Esophagus muscularis mucosa (tissue), 4 donors: ENCODE measurements at regions not wholly inside any gene's neighbourhood (a gene's known extent, or its start where the extent isn't known, plus 50 kb on each side); places are given as distances from the start of the nearest gene placed in this dataset.
"Not testable (repeated sequence)": the region's sequence is repeated elsewhere in the genome, so short reads cannot be mapped to it uniquely, and the experiment has no call there.

Source experiments
- DNase-seq: peaks from one replicate; pipeline ENCODE4 v3.0.0-alpha.2; 2017; ENCODE audit errors: extremely low spot score
- H3K27ac ChIP-seq, 4 donors: fragments of 200-600 bp; sonication (generic); replicated peaks in 1 of 4; 1 replicate in 3 of 4; 2 replicates in 1 of 4; pipeline ENCODE4 v1.5.1; 2016 to 2019; ENCODE audit warnings: mild to moderate bottlenecking in 1 of 4
- H3K27me3 ChIP-seq, 4 donors: fragments of 200-600 bp; sonication (generic); one replicate each; pipeline versions ENCODE4 v1.5.1 to v1.6.0; 2016 to 2019
- H3K36me3 ChIP-seq, 4 donors: fragments of 200-600 bp; sonication (generic); one replicate each; pipeline ENCODE4 v1.5.1; 2016 to 2019
- H3K4me1 ChIP-seq, 4 donors: fragments of 200-600 bp; sonication (generic); one replicate each; pipeline ENCODE4 v1.5.1; 2016 to 2019
- H3K4me3 ChIP-seq, 4 donors: fragments of 200-600 bp; sonication (generic); 1 replicate in 2 of 4; 2 replicates in 2 of 4; pipeline ENCODE4 v1.5.1; 2016 to 2019; ENCODE audit warnings: mild to moderate bottlenecking in 4 of 4, moderate library complexity in 1 of 4
- H3K9me3 ChIP-seq, 4 donors: fragments of 200-600 bp; sonication (generic); 1 replicate in 3 of 4; 2 replicates in 1 of 4; pipeline ENCODE4 v1.5.1; 2016 to 2019
- EP300 ChIP-seq: sonication (generic); formaldehyde crosslinking; IDR thresholded peaks from one replicate; pipeline ENCODE4 v1.6.1; 2017; ENCODE audit warnings: antibody characterized with exemption
- POLR2A ChIP-seq: fragments of 450-650 bp; IDR thresholded peaks from one replicate; pipeline ENCODE4 v1.6.1; 2017; ENCODE audit warnings: antibody characterized with exemption, moderate library complexity, mild to moderate bottlenecking, low read depth
- POLR2AphosphoS5 ChIP-seq, 2 donors: sonication (generic); formaldehyde crosslinking; IDR thresholded peaks; one replicate each; pipeline ENCODE4 v1.6.1; 2017; ENCODE audit warnings: antibody characterized with exemption in 2 of 2
- WGBS: methylation state at CpG from one replicate; pipeline ENCODE4 v1.1.5; 2018; 5-methylcytosine and 5-hydroxymethylcytosine counted together
- intact Hi-C: fragments of 100-400 bp; cut with DNase I; formaldehyde crosslinking; loops from one replicate; pipeline ENCODE4 v1.15.1; 2023
- TF ChIP-seq, protein P1 (sequence below), 3 experiments: fragments of 200-600 bp in 2 of 3; fragments of 450-650 bp in 1 of 3; sonication (generic) in 2 of 3; IDR thresholded peaks; one replicate each; pipeline ENCODE4 v1.5.1; 2017 to 2019; ENCODE audit warnings: antibody characterized with exemption in 3 of 3, mild to moderate bottlenecking in 2 of 3, moderate library complexity in 1 of 3

DNA sequence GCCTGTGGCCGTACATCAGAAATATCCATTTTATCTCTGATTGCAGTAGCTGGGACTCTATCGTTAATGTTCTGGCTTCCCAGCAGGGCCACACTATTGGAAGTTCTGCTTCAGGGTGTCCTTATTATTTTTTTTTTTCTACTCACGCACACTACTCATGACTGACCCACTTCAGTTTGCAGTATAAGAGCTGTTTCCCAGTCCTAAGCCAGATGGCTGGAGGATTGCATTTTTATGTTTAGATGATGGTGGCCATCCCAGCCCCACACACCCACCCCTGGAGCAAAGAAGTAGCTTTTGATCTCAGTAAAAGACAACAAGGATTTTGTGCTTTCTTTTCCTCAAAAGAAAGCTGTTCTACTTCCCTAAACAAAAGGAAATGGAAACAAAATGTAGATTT is 557.0 kb upstream of the GALNTL6 start:
- intact Hi-C loops = no loop called here
- no peaks in the 10 kb centered on the region for H3K9me3 ChIP-seq
- H3K27me3 ChIP-seq = no peaks in the 10 kb centered on the region
- 85% methylated on average over 3 of the region's 3 CpGs for WGBS
- no peak for DNase-seq
- no peaks in the 10 kb centered on the region for H3K36me3 ChIP-seq
- TF ChIP-seq POLR2AphosphoS5 (IDR thresholded peaks at IDR 0.05) (no peak), EP300 (no peak)
- no peak overlapping the region for H3K27ac ChIP-seq
- no peaks in the 10 kb centered on the region for H3K4me1 ChIP-seq
- no peak overlapping the region for H3K4me3 ChIP-seq

DNA sequence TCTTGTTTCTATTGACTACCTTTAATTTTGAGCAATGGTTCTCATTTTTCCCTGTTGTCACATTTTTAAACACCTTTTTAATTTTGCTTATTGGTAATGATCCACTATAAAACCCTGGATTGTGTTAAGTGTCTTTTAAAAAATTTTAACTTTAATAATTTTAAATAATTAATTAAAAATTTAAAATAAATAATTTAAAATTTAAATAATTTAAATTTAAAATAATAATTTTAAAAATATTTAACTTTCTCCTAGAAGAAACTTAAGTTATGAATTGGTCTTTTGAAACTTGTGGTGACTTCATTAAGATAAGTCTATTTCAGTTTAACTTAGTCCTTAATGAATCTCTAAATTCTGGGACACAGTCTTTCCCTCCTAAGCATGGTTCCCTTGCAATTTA is 566.3 kb upstream of the GALNTL6 start:
- Histone ChIP-seq H3K27ac (no peak overlapping the region), H3K4me3 (no peak overlapping the region), H3K36me3 (no peaks in the 10 kb centered on the region), H3K9me3 (no peaks in the 10 kb centered on the region), H3K4me1 (no peaks in the 10 kb centered on the region), H3K27me3 (no peaks in the 10 kb centered on the region)
- no peak for TF ChIP-seq POLR2A
- no peak for TF ChIP-seq POLR2AphosphoS5 (IDR thresholded peaks at IDR 0.05)
- TF ChIP-seq EP300 = no peak
- TF ChIP-seq, protein P1, sequence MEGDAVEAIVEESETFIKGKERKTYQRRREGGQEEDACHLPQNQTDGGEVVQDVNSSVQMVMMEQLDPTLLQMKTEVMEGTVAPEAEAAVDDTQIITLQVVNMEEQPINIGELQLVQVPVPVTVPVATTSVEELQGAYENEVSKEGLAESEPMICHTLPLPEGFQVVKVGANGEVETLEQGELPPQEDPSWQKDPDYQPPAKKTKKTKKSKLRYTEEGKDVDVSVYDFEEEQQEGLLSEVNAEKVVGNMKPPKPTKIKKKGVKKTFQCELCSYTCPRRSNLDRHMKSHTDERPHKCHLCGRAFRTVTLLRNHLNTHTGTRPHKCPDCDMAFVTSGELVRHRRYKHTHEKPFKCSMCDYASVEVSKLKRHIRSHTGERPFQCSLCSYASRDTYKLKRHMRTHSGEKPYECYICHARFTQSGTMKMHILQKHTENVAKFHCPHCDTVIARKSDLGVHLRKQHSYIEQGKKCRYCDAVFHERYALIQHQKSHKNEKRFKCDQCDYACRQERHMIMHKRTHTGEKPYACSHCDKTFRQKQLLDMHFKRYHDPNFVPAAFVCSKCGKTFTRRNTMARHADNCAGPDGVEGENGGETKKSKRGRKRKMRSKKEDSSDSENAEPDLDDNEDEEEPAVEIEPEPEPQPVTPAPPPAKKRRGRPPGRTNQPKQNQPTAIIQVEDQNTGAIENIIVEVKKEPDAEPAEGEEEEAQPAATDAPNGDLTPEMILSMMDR (IDR thresholded peaks at IDR 0.05) = no peak
- intact Hi-C loops = no loop called here
- DNase-seq = no peak

DNA sequence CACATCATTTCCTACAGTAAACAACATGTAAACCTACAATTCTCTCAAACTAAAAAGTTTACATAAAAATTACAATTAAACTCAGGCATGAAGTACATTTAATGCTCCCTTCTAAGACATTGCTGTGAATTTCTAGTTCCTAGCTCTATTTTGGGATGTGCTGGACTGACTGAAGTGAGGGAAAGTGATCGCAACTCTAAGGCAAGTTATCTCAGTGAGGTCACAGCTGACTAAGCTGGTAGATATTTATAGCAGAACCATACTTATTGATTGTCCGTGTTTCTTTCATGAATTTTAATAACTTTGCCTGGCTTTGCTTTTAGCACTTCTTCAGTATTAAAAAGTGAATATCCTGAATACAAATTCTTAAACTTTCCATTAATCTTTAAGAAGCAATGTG is 570.4 kb upstream of the GALNTL6 start:
- H3K9me3 ChIP-seq = no peaks in the 10 kb centered on the region
- no peaks in the 10 kb centered on the region for H3K27me3 ChIP-seq
- no peaks in the 10 kb centered on the region for H3K36me3 ChIP-seq
- H3K4me3 ChIP-seq = no peak overlapping the region
- intact Hi-C loops = no loop called here
- H3K27ac ChIP-seq = no peak overlapping the region
- DNase-seq = no peak
- H3K4me1 ChIP-seq = no peaks in the 10 kb centered on the region
- 85% methylated on average over 2 of the region's 2 CpGs for WGBS
- TF ChIP-seq EP300 (no peak), POLR2A (no peak), POLR2AphosphoS5 (IDR thresholded peaks at IDR 0.05) (no peak)
- TF ChIP-seq, protein P1 (IDR thresholded peaks at IDR 0.05) = no peak

DNA sequence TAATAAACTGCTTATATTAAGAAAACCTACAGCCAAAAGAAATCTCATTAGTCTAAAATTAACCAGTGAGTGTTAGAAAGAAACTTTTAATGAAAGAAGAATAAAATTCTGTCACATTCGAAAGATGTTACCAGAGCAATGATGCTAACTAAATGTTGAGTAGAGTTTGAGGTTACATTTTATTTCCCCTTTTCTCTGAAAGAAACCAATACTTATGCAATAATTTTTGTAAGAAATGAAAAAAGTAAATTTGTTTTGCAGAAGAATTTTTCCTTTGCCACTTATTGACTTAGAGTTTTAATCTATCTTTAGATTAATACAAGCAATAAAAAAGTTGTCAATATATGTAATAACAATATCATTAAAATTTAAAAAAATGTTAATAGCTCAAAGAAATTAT is 574.0 kb upstream of the GALNTL6 start:
- 63% methylated on average over 1 of the region's 1 CpG for whole genome bisulfite sequencing
- TF ChIP-seq POLR2AphosphoS5 (IDR thresholded peaks at IDR 0.05) (no peak), EP300 (no peak), POLR2A (no peak)
- TF ChIP-seq, protein P1 (IDR thresholded peaks at IDR 0.05) = no peak
- DNase-seq = no peak
- no peaks in the 10 kb centered on the region for H3K4me1 ChIP-seq
- intact Hi-C loops = no loop called here
- no peak overlapping the region for H3K4me3 ChIP-seq
- no peaks in the 10 kb centered on the region for H3K27me3 ChIP-seq
- H3K9me3 ChIP-seq = no peaks in the 10 kb centered on the region
- no peak overlapping the region for H3K27ac ChIP-seq
- no peaks in the 10 kb centered on the region for H3K36me3 ChIP-seq

DNA sequence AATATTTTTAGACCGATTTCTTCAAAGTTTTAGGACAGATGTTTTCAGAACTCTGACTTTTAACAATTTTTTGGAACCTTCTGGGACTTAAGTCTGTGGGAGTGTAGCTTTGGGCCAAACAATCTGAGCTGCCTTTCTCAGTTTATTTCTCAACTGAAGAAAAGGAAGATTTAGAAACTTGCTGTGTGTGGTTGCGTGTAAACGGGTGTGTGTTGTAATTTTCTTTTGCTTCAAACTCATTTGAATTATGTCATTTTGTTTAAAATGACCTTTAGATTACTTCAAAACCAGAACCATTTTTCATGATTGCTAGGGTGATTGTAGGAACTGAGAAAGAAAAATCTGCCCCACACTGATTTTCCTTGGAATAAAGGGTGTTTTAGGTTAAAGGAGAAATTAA is 577.7 kb upstream of the GALNTL6 start:
- H3K27me3 ChIP-seq = no peaks in the 10 kb centered on the region

DNA sequence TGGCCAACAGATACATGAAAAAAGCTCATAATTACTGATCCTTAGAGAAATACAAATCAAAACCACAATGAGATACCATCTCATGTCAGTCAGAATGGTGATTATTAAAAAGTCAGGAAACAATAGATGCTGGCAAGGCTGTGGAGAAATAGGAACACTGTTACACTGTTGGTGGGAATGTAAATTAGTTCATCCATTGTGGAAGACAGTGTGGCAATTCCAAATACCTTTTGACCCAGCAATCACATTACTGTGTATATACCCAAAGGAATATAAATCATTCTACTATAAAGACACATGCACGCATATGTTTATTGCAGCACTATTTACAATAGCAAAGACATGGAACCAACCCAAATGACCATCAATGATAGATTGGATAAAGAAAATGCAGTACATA is 583.9 kb upstream of the GALNTL6 start:
- H3K9me3 ChIP-seq, H3K27me3 ChIP-seq, H3K36me3 ChIP-seq, H3K27ac ChIP-seq, H3K4me3 ChIP-seq, DNase-seq, intact Hi-C loops, H3K4me1 ChIP-seq: not testable (repeated sequence)
- WGBS = 32% methylated on average over 1 of the region's 1 CpG

More for the DNA sequence above, 577.7 kb upstream of the GALNTL6 start:
- no peaks in the 10 kb centered on the region for H3K4me1 ChIP-seq
- H3K36me3 ChIP-seq = no peaks in the 10 kb centered on the region
- H3K4me3 ChIP-seq = no peak overlapping the region
- H3K27ac ChIP-seq = no peak overlapping the region
- TF ChIP-seq, protein P1 (IDR thresholded peaks at IDR 0.05) = no peak
- no peak for TF ChIP-seq EP300
- TF ChIP-seq POLR2A = no peak
- TF ChIP-seq POLR2AphosphoS5 (IDR thresholded peaks at IDR 0.05) = no peak
- no peaks in the 10 kb centered on the region for H3K9me3 ChIP-seq
- 59% methylated on average over 3 of the region's 3 CpGs for WGBS
- intact Hi-C loops = no loop called here
- DNase-seq = no peak
